HCT116 (cell line): ENCODE measurements at regions not wholly inside any gene's neighbourhood (a gene's known extent, or its start where the extent isn't known, plus 50 kb on each side); places are given as distances from the start of the nearest gene placed in this dataset.

Source experiments
- ATAC-seq: fragments of 200-7000 bp; cut with Tn5 transposase; 2 replicates; pipeline ENCODE4 v1.9.1; 2020; ENCODE audit warnings: mild to moderate bottlenecking, moderate library complexity
- BruUV-seq: library from RNA; stranded (reverse); fragments of 400-500 nt; replicated peaks from 2 replicates; lab custom pipeline; 2021; lab: Mats Ljungman, UMichigan
- CTCF ChIA-PET: fragments of 300-600 bp; sonication (Branson Sonifier 250); formaldehyde crosslinking; loops from one replicate; lab custom pipeline; 2021; ENCODE audit warnings: antibody characterized with exemption; lab: Charles Lee
- POLR2A ChIA-PET: fragments of 300-600, 350-600 bp; sonication (Branson Sonifier 250); formaldehyde crosslinking; loops from one replicate; lab custom pipeline; 2021; ENCODE audit warnings: antibody characterized with exemption; lab: Charles Lee
- RAD21 ChIA-PET, 2 experiments: fragments of 300-600 bp; sonication (Branson Sonifier 250); formaldehyde crosslinking; loops; one replicate each; lab custom pipeline; 2023; ENCODE audit warnings: low total read pairs in 2 of 2; ENCODE audit not compliant: uncharacterized antibody in 2 of 2, unreplicated experiment in 2 of 2, low non-redundant PET in 1 of 2; lab: Charles Lee
- DNase-seq: peaks from one replicate; pipeline ENCODE4 v3.0.0-alpha.2; 2010; ENCODE audit warnings: low read depth, low spot score
- H2AFZ ChIP-seq: fragments of 200-600 bp; shearing (Covaris generic), sonication (generic); 2 replicates; pipeline ENCODE4 v1.6.1; 2017; ENCODE audit warnings: low read depth, mixed run types, mixed read lengths, antibody characterized with exemption, low read length; ENCODE audit not compliant: poor library complexity, severe bottlenecking
- H3K27ac ChIP-seq: 2 replicates; pipeline ENCODE4 v1.5.1; 2012; ENCODE audit warnings: low read depth, low read length
- H3K27me3 ChIP-seq: fragments of 200-600 bp; sonication (generic); 2 replicates; pipeline ENCODE4 v1.6.1; 2016; ENCODE audit warnings: mixed run types, low read length, mixed read lengths; ENCODE audit not compliant: insufficient read depth
- H3K36me3 ChIP-seq, 2 experiments: fragments of 200-500 bp in 1 of 2; fragments of 200-600 bp in 1 of 2; sonication (Bioruptor generic) in 1 of 2; sonication (generic) in 1 of 2; 2 replicates each; pipeline versions ENCODE4 v1.5.1 to v1.6.1; 2014 to 2016; ENCODE audit warnings: low read length in 2 of 2, inconsistent platforms in 1 of 2, mixed read lengths in 1 of 2, mixed run types in 1 of 2; ENCODE audit not compliant: insufficient read depth in 2 of 2, control insufficient read depth in 1 of 2
- H3K4me1 ChIP-seq, 2 experiments: fragments of 200-600 bp in 1 of 2; sonication (generic) in 1 of 2; 2 replicates each; pipeline versions ENCODE4 v1.5.1 to v1.6.1; 2012 to 2017; ENCODE audit warnings: low read length in 2 of 2, inconsistent platforms in 1 of 2, mild to moderate bottlenecking in 1 of 2, mixed read lengths in 1 of 2, mixed run types in 1 of 2, moderate library complexity in 1 of 2; ENCODE audit not compliant: insufficient read depth in 2 of 2, control insufficient read depth in 1 of 2
- H3K4me2 ChIP-seq: fragments of 200-600 bp; sonication (generic); 2 replicates; pipeline ENCODE4 v1.6.1; 2017; ENCODE audit warnings: mixed run types, low read length, mixed read lengths
- H3K4me3 ChIP-seq, 2 experiments: fragments of 200-600 bp in 1 of 2; sonication (generic) in 1 of 2; replicated peaks in 1 of 2; 2 replicates each; pipeline ENCODE4 v1.5.1; 2011 to 2016; ENCODE audit warnings: low read length in 2 of 2, control low read depth in 1 of 2, low read depth in 1 of 2, mild to moderate bottlenecking in 1 of 2, mixed read lengths in 1 of 2, mixed run types in 1 of 2
- H3K79me2 ChIP-seq: fragments of 200-600 bp; sonication (generic); 2 replicates; pipeline ENCODE4 v1.6.1; 2017; ENCODE audit warnings: mild to moderate bottlenecking, mixed run types, low read length, moderate library complexity, mixed read lengths; ENCODE audit not compliant: insufficient read depth
- H3K9ac ChIP-seq: fragments of 200-600 bp; sonication (generic); 2 replicates; pipeline ENCODE4 v1.6.1; 2016; ENCODE audit warnings: low read length, mixed read lengths
- H3K9me2 ChIP-seq: fragments of 200-600 bp; sonication (generic), shearing (Covaris generic); 2 replicates; pipeline ENCODE4 v1.6.1; 2017; ENCODE audit warnings: mixed run types, mild to moderate bottlenecking, moderate library complexity; ENCODE audit not compliant: insufficient read depth
- H3K9me3 ChIP-seq, 2 experiments: fragments of 200-500 bp in 1 of 2; fragments of 200-600 bp in 1 of 2; sonication (Bioruptor generic) in 1 of 2; sonication (generic) in 1 of 2; 2 replicates each; pipeline ENCODE4 v1.6.1; 2014 to 2017; ENCODE audit warnings: low read length in 2 of 2, mixed read lengths in 2 of 2, inconsistent platforms in 1 of 2, low read depth in 1 of 2, mild to moderate bottlenecking in 1 of 2, mixed run types in 1 of 2, moderate library complexity in 1 of 2; ENCODE audit not compliant: control insufficient read depth in 1 of 2, insufficient read depth in 1 of 2
- H4K20me1 ChIP-seq: fragments of 200-600 bp; sonication (generic), shearing (Covaris generic); 2 replicates; pipeline ENCODE4 v1.6.1; 2017; ENCODE audit warnings: mixed run types, mild to moderate bottlenecking, moderate library complexity; ENCODE audit not compliant: insufficient read depth
- CEBPB ChIP-seq: IDR thresholded peaks from 2 replicates; pipeline ENCODE4 v1.6.1; 2012; ENCODE audit warnings: low read depth
- CTCF ChIP-seq, 3 experiments: fragments of 200-600 bp in 1 of 3; sonication (generic) in 1 of 3; IDR thresholded peaks in 2 of 3; conservative IDR thresholded peaks in 1 of 3; 2 replicates each; pipeline ENCODE4 v1.5.1; 2012 to 2017; ENCODE audit warnings: low read depth in 2 of 3, low read length in 2 of 3, antibody characterized with exemption in 1 of 3, borderline replicate concordance in 1 of 3, control low read depth in 1 of 3, mild to moderate bottlenecking in 1 of 3, mixed read lengths in 1 of 3, mixed run types in 1 of 3, moderate library complexity in 1 of 3; ENCODE audit not compliant: insufficient read depth in 1 of 3
- EGR1 ChIP-seq: IDR thresholded peaks from 2 replicates; pipeline ENCODE4 v1.6.1; 2012; ENCODE audit warnings: low read depth
- ELF1 ChIP-seq: IDR thresholded peaks from 2 replicates; pipeline ENCODE4 v1.6.1; 2012; ENCODE audit warnings: low read depth, borderline replicate concordance
- EZH2 ChIP-seq: fragments of 200-600 bp; sonication (generic); IDR thresholded peaks from 2 replicates; pipeline ENCODE4 v1.6.1; 2017; ENCODE audit warnings: antibody characterized with exemption, mixed run types
- FOSL1 ChIP-seq: IDR thresholded peaks from 2 replicates; pipeline ENCODE4 v1.6.1; 2012; ENCODE audit warnings: low read depth
- JUND ChIP-seq: IDR thresholded peaks from 2 replicates; pipeline ENCODE4 v1.6.1; 2012
- MAX ChIP-seq: IDR thresholded peaks from 2 replicates; pipeline ENCODE4 v1.6.1; 2012
- POLR2AphosphoS5 ChIP-seq: IDR thresholded peaks from 2 replicates; pipeline ENCODE4 v1.6.1; 2011; ENCODE audit warnings: mild to moderate bottlenecking, low read depth, low read length, moderate library complexity
- REST ChIP-seq: IDR thresholded peaks from 2 replicates; pipeline ENCODE4 v1.6.1; 2012; ENCODE audit warnings: low read depth
- SIN3A ChIP-seq: IDR thresholded peaks from 2 replicates; pipeline ENCODE4 v1.6.1; 2012; ENCODE audit warnings: low read depth
- SP1 ChIP-seq: IDR thresholded peaks from 2 replicates; pipeline ENCODE4 v1.6.1; 2012; ENCODE audit warnings: low read depth
- TCF7L2 ChIP-seq: IDR thresholded peaks from 2 replicates; pipeline ENCODE4 v1.7.0; 2011; ENCODE audit warnings: borderline replicate concordance, inconsistent platforms; ENCODE audit not compliant: insufficient read depth, insufficient read length; ENCODE audit errors: extremely low read depth
- ZBTB33 ChIP-seq: IDR thresholded peaks from 2 replicates; pipeline ENCODE4 v1.6.1; 2011; ENCODE audit warnings: mild to moderate bottlenecking, low read length, moderate library complexity; ENCODE audit not compliant: insufficient replicate concordance; ENCODE audit errors: extremely low read depth
- ZNF274 ChIP-seq: fragments of 200-500 bp; sonication (Bioruptor generic); IDR thresholded peaks from 2 replicates; pipeline ENCODE4 v1.6.1; 2014; ENCODE audit warnings: mild to moderate bottlenecking, low read depth, low read length, inconsistent platforms
- intact Hi-C: fragments of 100-400 bp; cut with micrococcal nuclease; formaldehyde crosslinking; loops from 2 replicates; pipeline ENCODE4 v1.10.0; 2022

- Histone ChIP-seq H3K27ac (peak overlapping the region; percentile 49; the same call in 1 of the 2 replicates), H2AFZ (peak overlapping the region; percentile 32)
- BruUV-seq, result no TSS peak
Observed at GRCh38 chr21:38914528-38915293, 109.0 kb downstream of the ETS2 start.

More at GRCh38 chr21:38914528-38915293, 109.0 kb downstream of the ETS2 start:
- no peaks in the 10 kb centered on the region for H3K36me3 ChIP-seq
- intact Hi-C loops, result loop anchor here (5.0 kb wide), 1 partner anchor 182 kb away; no protein-coding TSS in a partner anchor
- POLR2A ChIA-PET, result interaction anchor here (1.0 to 1.3 kb wide), 2 partner anchors 12 to 127 kb away, joined by 3 to 4 read pairs; no protein-coding TSS in a partner anchor
- H3K4me2 ChIP-seq, result peak overlapping the region; percentile 82
- TF ChIP-seq ZNF274 (no peak), ZBTB33 (no peak), POLR2AphosphoS5 (no peak), CTCF (IDR thresholded peaks at IDR 0.05 in 2 of 3, conservative IDR thresholded peaks at IDR 0.05 in 1 of 3; ENCODE audit: borderline replicate concordance in 1 of 3, insufficient read depth in 1 of 3, low read depth in 2 of 3, low read length in 2 of 3) (no peak), SIN3A (no peak), EGR1 (no peak), JUND (no peak), EZH2 (no peak), SP1 (no peak), CEBPB (no peak), MAX (no peak), ELF1 (no peak), TCF7L2 (no peak), FOSL1 (no peak), REST (no peak)
- H3K4me1 ChIP-seq, result peaks cover 60 to 62% of the 10 kb centered on the region in 2 experiments
- peak; percentile 15; the same call in 1 of the 2 replicates for ATAC-seq
- H3K9me3 ChIP-seq, result no peaks in the 10 kb centered on the region
- no peaks in the 10 kb centered on the region for H4K20me1 ChIP-seq
- no peaks in the 10 kb centered on the region for H3K27me3 ChIP-seq
- H3K9me2 ChIP-seq, result no peaks in the 10 kb centered on the region
- CTCF ChIA-PET, result no interaction called here
- DNase-seq, result peak; percentile 28
- H3K9ac ChIP-seq, result no peak overlapping the region
- H3K79me2 ChIP-seq, result no peaks in the 10 kb centered on the region
- H3K4me3 ChIP-seq, result peak overlapping the region in 1 of 2 experiments; percentile 52; a peak in 2 of 4 replicates
- RAD21 ChIA-PET, result interaction anchor here in 1 of 2 experiments (0.6 kb wide), 1 partner anchor 34 kb away, joined by 3 read pairs; no protein-coding TSS in a partner anchor
